Liver (tissue), 8 donors: ENCODE measurements at regions not wholly inside any gene's neighbourhood (a gene's known extent, or its start where the extent isn't known, plus 50 kb on each side); places are given as distances from the start of the nearest gene placed in this dataset.

Experiments used
- DNase-seq: peaks from one replicate; pipeline ENCODE4 v3.0.0-alpha.2; 2017; ENCODE audit warnings: low spot score
- H3K27ac ChIP-seq, 2 donors: one replicate each; pipeline ENCODE4 v1.7.0; 2013; ENCODE audit warnings: inconsistent platforms in 2 of 2, low read length in 2 of 2, control low read depth in 1 of 2, low read depth in 1 of 2, mild to moderate bottlenecking in 1 of 2
- H3K27me3 ChIP-seq, 4 donors: one replicate each; pipeline versions ENCODE4 v1.6.1 to v1.7.0; 2013; ENCODE audit warnings: low read length in 3 of 4, inconsistent platforms in 1 of 4, mild to moderate bottlenecking in 1 of 4, moderate library complexity in 1 of 4; ENCODE audit not compliant: control insufficient read depth in 4 of 4, insufficient read depth in 4 of 4
- H3K36me3 ChIP-seq, 4 donors: one replicate each; pipeline versions ENCODE4 v1.6.1 to v1.7.0; 2013; ENCODE audit warnings: low read length in 3 of 4, mild to moderate bottlenecking in 3 of 4, low read depth in 1 of 4, moderate library complexity in 1 of 4; ENCODE audit not compliant: control insufficient read depth in 4 of 4, insufficient read depth in 3 of 4
- H3K4me1 ChIP-seq, 4 donors: one replicate each; pipeline versions ENCODE4 v1.6.1 to v1.7.0; 2013; ENCODE audit warnings: low read length in 3 of 4, mild to moderate bottlenecking in 3 of 4, moderate library complexity in 1 of 4; ENCODE audit not compliant: control insufficient read depth in 4 of 4, insufficient read depth in 4 of 4
- H3K4me3 ChIP-seq, 3 donors: one replicate each; pipeline versions ENCODE4 v1.6.1 to v1.7.0; 2013; ENCODE audit warnings: low read length in 3 of 3, control low read depth in 1 of 3, low read depth in 1 of 3, mild to moderate bottlenecking in 1 of 3
- H3K9ac ChIP-seq, 2 donors: one replicate each; pipeline ENCODE4 v1.7.0; 2013; ENCODE audit warnings: low read length in 2 of 2, mild to moderate bottlenecking in 2 of 2, moderate library complexity in 2 of 2, control low read depth in 1 of 2, low read depth in 1 of 2
- H3K9me3 ChIP-seq, 4 donors: one replicate each; pipeline versions ENCODE4 v1.6.1 to v1.7.0; 2013; ENCODE audit warnings: low read length in 3 of 4; ENCODE audit not compliant: control insufficient read depth in 4 of 4
- EGR1 ChIP-seq, 2 donors: IDR thresholded peaks; 2 replicates each; pipeline ENCODE4 v1.6.1; 2016 to 2018; ENCODE audit warnings: antibody characterized with exemption in 2 of 2, low read depth in 2 of 2
- FOXA1 ChIP-seq: IDR thresholded peaks from 2 replicates; pipeline ENCODE4 v1.6.1; 2016; ENCODE audit warnings: antibody characterized with exemption
- FOXA2 ChIP-seq: IDR thresholded peaks from 2 replicates; pipeline ENCODE4 v1.6.1; 2016; ENCODE audit warnings: antibody characterized with exemption
- HNF4A ChIP-seq, 2 donors: conservative IDR thresholded peaks; 2 replicates each; pipeline ENCODE4 v1.6.1; 2016; ENCODE audit warnings: antibody characterized with exemption in 2 of 2, mild to moderate bottlenecking in 2 of 2
- HNF4G ChIP-seq: IDR thresholded peaks from 2 replicates; pipeline ENCODE4 v1.6.1; 2016; ENCODE audit warnings: antibody characterized with exemption
- JUND ChIP-seq, 2 donors: IDR thresholded peaks; 2 replicates each; pipeline ENCODE4 v1.6.1; 2016; ENCODE audit warnings: antibody characterized with exemption in 2 of 2
- NR2F2 ChIP-seq: IDR thresholded peaks from 2 replicates; pipeline ENCODE4 v1.6.1; 2016; ENCODE audit warnings: antibody characterized with exemption
- RAD21 ChIP-seq, 2 donors: IDR thresholded peaks; 2 replicates each; pipeline ENCODE4 v1.6.1; 2016; ENCODE audit warnings: antibody characterized with exemption in 2 of 2, mild to moderate bottlenecking in 2 of 2
- RXRA ChIP-seq, 2 donors: IDR thresholded peaks; 2 replicates each; pipeline ENCODE4 v1.6.1; 2017 to 2018; ENCODE audit warnings: antibody characterized with exemption in 2 of 2, mild to moderate bottlenecking in 1 of 2
- TAF1 ChIP-seq: conservative IDR thresholded peaks from 2 replicates; pipeline ENCODE4 v1.6.1; 2016; ENCODE audit warnings: antibody characterized with exemption, mild to moderate bottlenecking
- WGBS: extraction: QIAGEN DNeasy Blood & Tissue Kit; methylation state at CpG from one replicate; pipeline ENCODE4 v1.1.7; 2013; 5-methylcytosine and 5-hydroxymethylcytosine counted together
- TF ChIP-seq, protein P1 (sequence below): fragments of 150-350 bp; IDR thresholded peaks from 2 replicates; pipeline ENCODE4 v1.5.1; 2017; ENCODE audit warnings: improper control_type of control experiment, low read depth, low read length; ENCODE audit not compliant: missing input control
- TF ChIP-seq, protein P2 (sequence below): IDR thresholded peaks from 2 replicates; pipeline ENCODE4 v1.6.1; 2016; ENCODE audit warnings: antibody characterized with exemption, mild to moderate bottlenecking
- TF ChIP-seq, protein P3 (sequence below): IDR thresholded peaks from 2 replicates; pipeline ENCODE4 v1.6.1; 2016; ENCODE audit warnings: antibody characterized with exemption
- TF ChIP-seq, protein P4 (sequence below): IDR thresholded peaks from 2 replicates; pipeline ENCODE4 v1.6.1; 2016; ENCODE audit warnings: antibody characterized with exemption
- donor health status: healthy.
- donor health status: healthy.
- donor health status: healthy.
- donor health status: healthy.
- donor health status: healthy.

DNA sequence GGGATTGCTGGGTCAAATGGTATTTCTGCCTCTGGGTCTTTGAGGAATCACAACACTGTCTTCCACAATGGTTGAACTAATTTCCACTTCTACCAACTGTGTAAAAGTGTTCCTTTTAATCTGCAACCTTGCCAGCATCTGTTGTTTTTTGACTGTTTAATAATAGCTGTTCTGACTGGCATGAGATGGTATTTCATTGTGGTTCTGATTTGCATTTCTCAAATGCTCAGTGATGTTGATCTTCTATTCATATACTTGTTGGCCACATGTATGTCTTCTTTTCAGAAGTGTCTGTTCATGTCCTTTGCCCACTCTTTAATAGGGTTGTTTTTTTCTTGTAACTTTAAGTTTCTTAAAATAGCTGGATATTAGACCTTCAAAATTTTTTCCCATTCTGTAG, 150.0 kb upstream of the FRMD6 start:
- H3K27ac ChIP-seq, result no peak overlapping the region
- no peak for DNase-seq
- no peak overlapping the region for H3K4me3 ChIP-seq
- H3K36me3 ChIP-seq, result no peaks in the 10 kb centered on the region
- peaks cover 2 to 10% (median 5%) of the 10 kb centered on the region in 4 donors for H3K4me1 ChIP-seq
- TF ChIP-seq RXRA (IDR thresholded peaks at IDR 0.05) (no peak), HNF4G (no peak), FOXA1 (no peak), FOXA2 (no peak), HNF4A (conservative IDR thresholded peaks at IDR 0.05) (no peak), NR2F2 (no peak), JUND (IDR thresholded peaks at IDR 0.05) (no peak), EGR1 (IDR thresholded peaks at IDR 0.05; ENCODE audit: low read depth in 2 of 2) (no peak)
- TF ChIP-seq, protein P1, sequence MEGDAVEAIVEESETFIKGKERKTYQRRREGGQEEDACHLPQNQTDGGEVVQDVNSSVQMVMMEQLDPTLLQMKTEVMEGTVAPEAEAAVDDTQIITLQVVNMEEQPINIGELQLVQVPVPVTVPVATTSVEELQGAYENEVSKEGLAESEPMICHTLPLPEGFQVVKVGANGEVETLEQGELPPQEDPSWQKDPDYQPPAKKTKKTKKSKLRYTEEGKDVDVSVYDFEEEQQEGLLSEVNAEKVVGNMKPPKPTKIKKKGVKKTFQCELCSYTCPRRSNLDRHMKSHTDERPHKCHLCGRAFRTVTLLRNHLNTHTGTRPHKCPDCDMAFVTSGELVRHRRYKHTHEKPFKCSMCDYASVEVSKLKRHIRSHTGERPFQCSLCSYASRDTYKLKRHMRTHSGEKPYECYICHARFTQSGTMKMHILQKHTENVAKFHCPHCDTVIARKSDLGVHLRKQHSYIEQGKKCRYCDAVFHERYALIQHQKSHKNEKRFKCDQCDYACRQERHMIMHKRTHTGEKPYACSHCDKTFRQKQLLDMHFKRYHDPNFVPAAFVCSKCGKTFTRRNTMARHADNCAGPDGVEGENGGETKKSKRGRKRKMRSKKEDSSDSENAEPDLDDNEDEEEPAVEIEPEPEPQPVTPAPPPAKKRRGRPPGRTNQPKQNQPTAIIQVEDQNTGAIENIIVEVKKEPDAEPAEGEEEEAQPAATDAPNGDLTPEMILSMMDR, result no peak
- TF ChIP-seq, protein P2, sequence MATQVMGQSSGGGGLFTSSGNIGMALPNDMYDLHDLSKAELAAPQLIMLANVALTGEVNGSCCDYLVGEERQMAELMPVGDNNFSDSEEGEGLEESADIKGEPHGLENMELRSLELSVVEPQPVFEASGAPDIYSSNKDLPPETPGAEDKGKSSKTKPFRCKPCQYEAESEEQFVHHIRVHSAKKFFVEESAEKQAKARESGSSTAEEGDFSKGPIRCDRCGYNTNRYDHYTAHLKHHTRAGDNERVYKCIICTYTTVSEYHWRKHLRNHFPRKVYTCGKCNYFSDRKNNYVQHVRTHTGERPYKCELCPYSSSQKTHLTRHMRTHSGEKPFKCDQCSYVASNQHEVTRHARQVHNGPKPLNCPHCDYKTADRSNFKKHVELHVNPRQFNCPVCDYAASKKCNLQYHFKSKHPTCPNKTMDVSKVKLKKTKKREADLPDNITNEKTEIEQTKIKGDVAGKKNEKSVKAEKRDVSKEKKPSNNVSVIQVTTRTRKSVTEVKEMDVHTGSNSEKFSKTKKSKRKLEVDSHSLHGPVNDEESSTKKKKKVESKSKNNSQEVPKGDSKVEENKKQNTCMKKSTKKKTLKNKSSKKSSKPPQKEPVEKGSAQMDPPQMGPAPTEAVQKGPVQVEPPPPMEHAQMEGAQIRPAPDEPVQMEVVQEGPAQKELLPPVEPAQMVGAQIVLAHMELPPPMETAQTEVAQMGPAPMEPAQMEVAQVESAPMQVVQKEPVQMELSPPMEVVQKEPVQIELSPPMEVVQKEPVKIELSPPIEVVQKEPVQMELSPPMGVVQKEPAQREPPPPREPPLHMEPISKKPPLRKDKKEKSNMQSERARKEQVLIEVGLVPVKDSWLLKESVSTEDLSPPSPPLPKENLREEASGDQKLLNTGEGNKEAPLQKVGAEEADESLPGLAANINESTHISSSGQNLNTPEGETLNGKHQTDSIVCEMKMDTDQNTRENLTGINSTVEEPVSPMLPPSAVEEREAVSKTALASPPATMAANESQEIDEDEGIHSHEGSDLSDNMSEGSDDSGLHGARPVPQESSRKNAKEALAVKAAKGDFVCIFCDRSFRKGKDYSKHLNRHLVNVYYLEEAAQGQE, result no peak
- TF ChIP-seq, protein P3, sequence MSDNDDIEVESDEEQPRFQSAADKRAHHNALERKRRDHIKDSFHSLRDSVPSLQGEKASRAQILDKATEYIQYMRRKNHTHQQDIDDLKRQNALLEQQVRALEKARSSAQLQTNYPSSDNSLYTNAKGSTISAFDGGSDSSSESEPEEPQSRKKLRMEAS, result no peak
- no peaks in the 10 kb centered on the region for H3K27me3 ChIP-seq
- H3K9me3 ChIP-seq, result peaks cover 0 to 4% (median 0%) of the 10 kb centered on the region in 4 donors
- H3K9ac ChIP-seq, result no peak overlapping the region

DNA sequence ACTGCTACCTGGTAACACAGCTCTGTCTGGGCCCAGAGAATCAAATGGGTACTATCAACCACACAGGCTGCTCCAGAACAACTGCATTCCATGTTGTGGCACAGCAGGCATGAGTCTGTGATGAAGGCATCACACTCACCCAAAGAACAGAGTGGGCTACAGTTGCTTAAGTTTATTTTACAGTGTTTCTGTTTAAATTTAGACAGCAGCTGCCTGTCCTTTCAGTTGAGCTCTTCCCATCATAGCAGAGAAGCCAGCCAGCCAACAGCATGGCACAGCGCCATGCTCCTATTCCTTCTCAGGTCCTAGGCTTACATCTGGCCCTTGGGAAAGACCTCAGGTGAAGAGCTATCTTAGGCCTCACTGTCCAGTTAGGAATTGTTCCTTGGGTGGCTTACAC, 147.0 kb upstream of the FRMD6 start:
- H3K9ac ChIP-seq, result no peak overlapping the region
- H3K4me3 ChIP-seq, result no peak overlapping the region
- no peak for TF ChIP-seq HNF4G
- TF ChIP-seq RAD21 (IDR thresholded peaks at IDR 0.05), result no peak
- TF ChIP-seq, protein P4, sequence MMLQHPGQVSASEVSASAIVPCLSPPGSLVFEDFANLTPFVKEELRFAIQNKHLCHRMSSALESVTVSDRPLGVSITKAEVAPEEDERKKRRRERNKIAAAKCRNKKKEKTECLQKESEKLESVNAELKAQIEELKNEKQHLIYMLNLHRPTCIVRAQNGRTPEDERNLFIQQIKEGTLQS, result no peak
- TF ChIP-seq TAF1, result no peak
- TF ChIP-seq, protein P2, result no peak
- no peak for TF ChIP-seq NR2F2
- TF ChIP-seq HNF4A (conservative IDR thresholded peaks at IDR 0.05), result no peak
- WGBS, result 96% methylated on average over 1 of the region's 1 CpG
- DNase-seq, result no peak
- no peaks in the 10 kb centered on the region for H3K27me3 ChIP-seq
- H3K36me3 ChIP-seq, result no peaks in the 10 kb centered on the region
- H3K27ac ChIP-seq, result no peak overlapping the region
- peaks cover 0 to 2% (median 0%) of the 10 kb centered on the region in 4 donors for H3K4me1 ChIP-seq
- H3K9me3 ChIP-seq, result peaks cover 0 to 4% (median 0%) of the 10 kb centered on the region in 4 donors
